ENCODE measurements at regions not wholly inside any gene's neighbourhood (a gene's known extent, or its start where the extent isn't known, plus 50 kb on each side); places are given as distances from the start of the nearest gene placed in this dataset.
"Not testable (repeated sequence)": the region's sequence is repeated elsewhere in the genome, so short reads cannot be mapped to it uniquely, and the experiment has no call there.

DNA sequence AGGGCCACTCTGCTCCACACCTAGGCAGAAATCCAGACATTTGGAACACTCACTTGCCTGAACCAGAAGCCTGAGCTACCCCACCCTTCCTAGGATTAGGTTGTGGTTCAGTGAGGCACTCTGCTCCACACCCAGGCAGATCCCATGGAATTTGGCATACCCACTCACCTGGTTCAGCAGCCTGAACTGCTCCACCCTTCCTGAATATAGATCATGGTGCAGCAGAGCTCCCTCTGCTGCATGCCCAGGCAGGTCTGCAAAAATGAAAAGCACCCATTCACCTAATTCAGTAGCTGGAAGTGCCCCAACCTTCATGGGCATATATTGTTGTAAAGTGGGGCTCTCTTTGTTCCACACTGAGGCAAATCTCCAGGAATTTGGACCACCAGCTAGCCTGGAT lies 185.1 kb upstream of the CNTNAP5 start:
- DNase-seq: no peak

DNA sequence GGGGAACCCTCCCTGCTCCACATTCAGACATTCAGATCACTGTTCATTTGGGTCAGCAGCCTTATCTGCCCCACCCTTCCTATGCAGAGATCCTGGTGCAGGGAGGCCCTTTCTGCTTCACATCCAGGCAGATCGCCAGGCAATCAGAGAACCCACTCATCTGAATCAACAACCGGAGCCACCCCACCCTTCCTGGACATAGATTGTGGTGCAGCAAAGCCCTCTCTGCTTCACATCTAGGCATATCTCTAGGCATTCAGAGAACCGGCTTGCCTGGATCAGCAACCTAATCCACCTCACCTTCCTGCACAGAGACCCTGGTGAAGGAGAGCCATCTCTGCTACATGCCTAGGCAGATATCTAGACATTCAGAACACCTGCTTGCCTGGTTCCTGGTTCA lies 184.5 kb upstream of the CNTNAP5 start:
- DNase-seq: no peak

- no peak for DNase-seq
Measured at GRCh38 chr2:123851281-123851680, 173.8 kb upstream of the CNTNAP5 start.

DNA sequence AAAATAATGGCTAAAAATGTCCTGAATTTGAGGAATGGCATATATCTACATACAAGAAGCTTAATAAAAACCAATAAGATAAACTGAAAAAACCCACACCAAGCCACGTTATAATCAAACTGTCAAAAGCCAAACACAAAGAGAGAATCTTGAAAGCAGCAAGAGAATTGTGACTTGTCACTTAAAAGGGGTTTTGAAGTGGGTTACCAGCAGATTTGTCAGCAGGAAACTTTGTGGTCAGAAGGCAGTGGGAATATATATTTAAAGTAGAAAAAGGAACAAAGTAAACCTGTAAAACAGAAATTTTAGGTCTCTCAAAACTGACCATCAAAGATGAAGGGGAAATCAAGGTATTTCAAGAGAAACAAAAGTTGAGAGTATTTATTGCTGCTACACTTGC lies 171.9 kb upstream of the CNTNAP5 start:
- no peak for DNase-seq

DNA sequence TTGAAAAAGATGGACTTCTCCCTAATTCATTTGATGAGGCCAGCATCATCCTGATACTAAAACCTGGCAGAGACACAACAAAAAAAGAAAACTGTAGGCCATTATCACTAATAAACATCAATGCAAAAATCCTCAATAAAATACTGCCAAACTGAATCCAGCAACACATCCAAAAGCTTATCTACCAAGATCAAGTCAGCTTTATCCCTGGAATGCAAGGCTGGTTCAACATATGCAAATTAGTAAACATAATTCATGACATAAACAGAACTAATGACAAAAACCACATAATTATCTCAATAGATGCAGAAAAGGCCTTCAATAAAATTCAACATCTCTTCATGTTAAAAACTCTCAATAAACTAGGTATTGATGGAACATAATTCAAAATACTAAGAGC lies 166.1 kb upstream of the CNTNAP5 start:
- DNase-seq: not testable (repeated sequence)

GRCh38 chr2:123864416-123864815 lies 160.7 kb upstream of the CNTNAP5 start:
- no peak for DNase-seq

DNA sequence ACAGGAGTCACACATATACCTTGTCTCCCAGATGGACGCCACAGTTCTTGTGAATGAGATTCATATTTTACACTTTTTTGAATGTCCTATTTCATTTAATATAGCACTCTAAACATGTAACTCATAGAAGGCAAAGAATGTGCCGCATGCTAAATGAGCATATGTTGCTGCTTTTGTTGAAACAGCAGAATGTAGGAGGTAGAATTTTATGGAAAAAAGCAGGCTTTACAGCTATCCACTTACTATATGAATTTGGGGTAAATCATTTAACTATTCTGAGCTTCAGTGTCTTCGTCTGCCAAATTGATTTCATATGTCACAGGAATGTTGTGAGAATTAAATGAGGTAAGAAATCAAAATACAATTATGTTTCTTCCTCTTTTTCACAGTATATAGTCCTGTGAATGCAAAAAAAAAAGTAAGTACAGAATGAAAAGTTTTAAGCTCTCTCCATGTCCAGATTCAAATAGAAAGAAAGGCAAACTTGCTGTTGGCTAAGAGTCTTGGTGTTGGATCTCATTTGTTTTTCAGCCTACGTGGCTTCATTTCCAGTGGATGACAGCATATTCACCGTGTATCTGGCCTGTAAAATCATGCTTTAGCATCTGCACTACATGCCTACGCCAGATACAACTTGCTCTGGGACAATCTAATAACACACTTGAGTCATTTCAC lies 154.7 kb upstream of the CNTNAP5 start:
- DNase-seq: no peak

DNA sequence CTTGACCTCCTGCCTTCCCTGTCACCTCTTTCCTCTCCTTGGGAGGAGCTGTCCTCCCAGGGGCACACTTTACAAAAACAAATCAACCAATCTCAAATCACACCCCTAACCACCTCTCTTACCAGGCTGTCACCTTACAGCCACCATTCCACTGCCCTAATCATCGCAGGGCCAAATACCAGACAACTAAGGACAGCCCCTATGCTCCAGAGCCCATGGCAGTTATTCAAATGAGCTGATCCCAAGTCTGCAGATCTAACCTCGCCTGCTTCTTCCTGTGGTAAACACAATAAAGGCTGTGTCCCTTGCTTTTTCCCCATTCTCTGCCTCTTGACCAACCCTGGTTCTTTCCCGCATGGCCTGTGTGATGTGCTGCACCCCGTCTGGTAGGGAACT lies 154.2 kb upstream of the CNTNAP5 start:
- DNase-seq: no peak

- DNase-seq: no peak
Measured at GRCh38 chr2:123890148-123890547, 134.9 kb upstream of the CNTNAP5 start.

DNA sequence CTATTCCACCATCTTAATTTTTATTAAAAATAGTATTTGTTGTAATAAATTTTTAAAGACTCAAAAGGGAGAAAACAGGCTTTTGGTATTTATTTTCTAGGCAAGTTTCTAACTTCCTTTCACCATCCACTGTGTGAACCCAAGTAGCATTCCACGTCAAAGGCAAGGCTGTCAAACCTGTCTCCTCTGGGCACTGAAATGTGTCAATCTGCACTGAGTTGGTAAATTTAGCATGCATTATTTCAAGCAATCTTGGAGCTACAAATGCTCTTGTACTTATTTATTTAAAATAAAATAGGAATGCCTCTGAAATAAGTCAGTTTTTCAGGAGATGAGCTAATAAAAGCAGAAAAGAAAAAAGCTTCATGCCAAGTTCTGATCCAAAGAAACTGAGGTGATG lies 130.9 kb upstream of the CNTNAP5 start:
- DNase-seq: no peak

GRCh38 chr2:123895651-123896050 lies 129.4 kb upstream of the CNTNAP5 start:
- no peak for DNase-seq

DNA sequence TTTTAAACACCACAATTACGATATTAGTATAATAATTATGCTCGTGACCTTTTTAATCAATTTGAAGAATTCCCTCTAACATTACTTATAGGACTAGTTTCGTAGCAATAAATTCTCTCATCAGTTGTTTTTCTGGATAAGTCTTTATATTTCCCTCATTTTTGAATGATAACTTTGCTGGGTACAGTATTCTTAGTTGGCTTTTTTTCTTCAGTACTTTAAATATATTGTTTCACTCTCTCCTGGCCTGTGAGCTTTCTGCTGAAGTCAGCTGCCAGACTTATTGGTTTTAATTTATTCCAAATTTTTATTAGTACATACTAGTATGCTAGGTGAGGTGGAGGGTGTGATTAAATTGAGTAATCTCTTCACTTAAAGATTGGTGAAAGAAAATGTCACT lies 123.8 kb upstream of the CNTNAP5 start:
- DNase-seq: no peak

- no peak for DNase-seq
Measured at GRCh38 chr2:123906361-123906760, 118.7 kb upstream of the CNTNAP5 start.

GRCh38 chr2:123908522-123908921 lies 116.6 kb upstream of the CNTNAP5 start:
- DNase-seq: no peak

DNA sequence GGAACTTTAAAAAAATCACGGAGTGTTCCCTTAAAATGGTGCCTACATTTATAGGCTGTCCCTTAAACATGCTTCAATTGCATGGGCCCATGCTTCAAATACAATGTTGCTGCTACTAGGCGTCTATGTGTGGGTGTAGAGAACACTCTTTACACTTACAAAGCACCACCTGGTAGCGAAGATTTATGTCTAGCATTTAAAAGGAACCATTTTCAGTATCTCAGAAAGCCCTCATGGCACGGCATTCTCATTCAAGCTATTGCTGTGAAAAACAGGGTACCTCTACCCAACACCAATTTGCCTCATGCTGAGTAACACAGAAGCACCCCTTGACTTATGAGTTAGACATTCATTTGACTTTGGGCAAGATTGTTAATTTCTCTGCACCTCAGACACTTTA lies 112.9 kb upstream of the CNTNAP5 start:
- no peak for DNase-seq

GRCh38 chr2:123913143-123913735 lies 111.8 kb upstream of the CNTNAP5 start:
- DNase-seq: no peak

DNA sequence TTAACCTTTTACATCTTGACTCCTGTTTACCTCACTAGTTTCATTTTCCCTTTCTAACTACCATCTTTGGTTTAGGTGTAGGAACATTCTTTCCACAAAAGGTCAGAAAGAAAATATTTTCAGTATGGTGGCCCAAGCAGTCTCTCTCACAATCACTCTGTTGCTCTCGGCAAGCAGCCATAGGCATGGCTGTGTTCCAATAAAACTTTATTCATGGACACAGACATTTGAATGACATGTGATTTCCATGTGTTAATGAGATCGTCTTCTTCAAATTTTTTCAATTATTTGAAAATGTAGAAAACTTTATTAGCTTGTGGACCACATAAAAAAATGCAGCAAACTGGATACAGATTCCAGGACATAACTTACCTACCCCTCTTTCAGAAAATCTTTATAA lies 109.7 kb upstream of the CNTNAP5 start:
- no peak for DNase-seq

DNA sequence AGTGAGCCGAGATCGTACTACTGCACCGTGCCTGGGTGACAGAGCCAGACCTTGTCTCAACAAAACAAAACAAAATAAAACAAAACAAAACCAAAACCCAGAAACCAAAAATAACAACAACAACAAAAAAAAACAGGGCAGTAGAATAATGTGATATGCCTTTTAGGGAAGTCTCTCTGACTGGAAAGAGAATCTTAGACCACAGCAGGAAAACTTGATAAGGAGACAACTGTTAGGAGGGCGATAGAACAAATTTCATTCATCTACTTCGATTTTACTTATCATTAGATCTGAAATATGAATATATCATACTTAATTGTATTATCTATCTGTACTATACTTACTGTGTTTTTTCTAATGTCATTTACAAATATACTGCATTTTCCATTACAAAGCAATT lies 109.0 kb upstream of the CNTNAP5 start:
- no peak for DNase-seq

- DNase-seq: no peak
Measured at GRCh38 chr2:123916531-123916930, 108.6 kb upstream of the CNTNAP5 start.

DNA sequence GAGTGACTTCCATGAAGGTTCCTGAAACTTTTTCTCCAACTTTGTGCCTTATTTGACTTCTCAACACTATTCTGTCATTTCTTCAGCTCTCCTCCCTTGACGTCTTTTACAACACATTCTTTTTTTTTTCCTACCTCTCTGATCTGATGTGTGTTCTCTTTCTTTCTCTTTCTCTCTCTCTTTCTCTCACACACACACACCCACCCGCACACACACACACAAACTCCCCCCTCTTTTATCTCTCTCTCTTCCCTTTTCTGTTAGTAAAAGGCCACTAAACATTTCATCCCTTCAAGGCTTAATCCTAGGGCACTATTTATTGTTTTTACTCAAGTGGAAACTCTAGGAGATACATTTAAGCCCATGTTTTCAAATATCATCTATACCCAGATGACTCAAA lies 107.8 kb upstream of the CNTNAP5 start:
- no peak for DNase-seq

- DNase-seq: no peak
Measured at GRCh38 chr2:123928358-123928757, 96.7 kb upstream of the CNTNAP5 start.

GRCh38 chr2:123935405-123935804 lies 89.7 kb upstream of the CNTNAP5 start:
- no peak for DNase-seq

GRCh38 chr2:123953846-123954245 lies 71.2 kb upstream of the CNTNAP5 start:
- no peak for DNase-seq

DNA sequence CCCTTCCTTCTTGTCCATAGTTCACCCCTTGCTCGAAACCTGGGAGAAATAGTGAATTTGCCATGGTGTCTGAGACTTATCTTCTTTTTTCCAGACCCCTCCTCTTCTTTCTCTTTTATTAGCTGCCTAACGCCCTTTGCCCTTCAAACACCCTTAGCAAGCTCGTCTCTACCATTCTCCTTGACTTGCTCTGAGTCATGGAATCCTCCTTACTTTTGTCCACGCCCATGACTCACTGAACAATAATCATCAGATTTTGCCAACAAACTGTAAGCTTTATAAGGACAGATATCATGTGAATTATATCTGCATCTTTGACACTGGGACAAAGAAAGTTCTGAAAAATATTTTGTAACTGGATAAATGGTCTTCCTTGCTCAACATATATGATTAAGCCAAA lies 67.1 kb upstream of the CNTNAP5 start:
- DNase-seq: no peak

DNA sequence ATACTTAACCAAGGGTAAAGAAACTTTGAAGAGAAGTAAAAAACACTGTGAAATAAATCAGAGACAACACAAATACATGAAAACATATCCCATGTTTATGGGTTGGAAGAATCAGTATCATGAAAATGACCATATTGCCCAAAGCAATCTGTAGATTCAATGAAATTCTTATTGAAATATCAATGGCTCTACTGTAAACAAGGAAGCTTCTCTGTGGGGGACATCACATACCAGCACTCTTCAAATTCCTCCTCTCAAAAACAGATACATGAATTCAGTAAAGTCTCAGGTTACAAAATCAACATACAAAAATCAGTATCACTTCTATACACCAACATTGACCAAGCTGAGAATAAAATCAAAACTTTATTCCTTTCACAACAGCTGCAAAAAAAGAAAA lies 63.5 kb upstream of the CNTNAP5 start:
- DNase-seq: no peak
